ENCODE measurements at regions not wholly inside any gene's neighbourhood (a gene's known extent, or its start where the extent isn't known, plus 50 kb on each side); places are given as distances from the start of the nearest gene placed in this dataset.

DNA sequence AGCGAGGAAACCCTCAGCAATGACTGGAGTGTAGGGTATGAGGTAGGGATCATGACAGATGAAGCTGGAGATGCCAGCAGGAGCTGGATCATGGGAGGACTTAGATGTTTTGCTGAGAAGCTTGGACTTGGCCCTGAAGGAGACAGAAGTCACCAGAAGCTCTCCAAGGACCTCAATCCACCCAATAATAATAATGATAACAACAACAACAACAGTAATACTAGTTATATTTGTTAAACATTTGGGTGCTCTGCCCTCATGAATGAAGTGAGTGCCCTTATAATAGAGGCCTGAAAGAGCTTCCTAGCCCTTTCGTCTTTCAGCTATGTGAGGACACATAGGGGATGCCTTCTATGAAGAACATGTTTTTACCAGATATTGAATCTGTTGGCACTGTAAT, 163.9 kb downstream of the DDX1 start:
- TF ChIP-seq, protein P1, sequence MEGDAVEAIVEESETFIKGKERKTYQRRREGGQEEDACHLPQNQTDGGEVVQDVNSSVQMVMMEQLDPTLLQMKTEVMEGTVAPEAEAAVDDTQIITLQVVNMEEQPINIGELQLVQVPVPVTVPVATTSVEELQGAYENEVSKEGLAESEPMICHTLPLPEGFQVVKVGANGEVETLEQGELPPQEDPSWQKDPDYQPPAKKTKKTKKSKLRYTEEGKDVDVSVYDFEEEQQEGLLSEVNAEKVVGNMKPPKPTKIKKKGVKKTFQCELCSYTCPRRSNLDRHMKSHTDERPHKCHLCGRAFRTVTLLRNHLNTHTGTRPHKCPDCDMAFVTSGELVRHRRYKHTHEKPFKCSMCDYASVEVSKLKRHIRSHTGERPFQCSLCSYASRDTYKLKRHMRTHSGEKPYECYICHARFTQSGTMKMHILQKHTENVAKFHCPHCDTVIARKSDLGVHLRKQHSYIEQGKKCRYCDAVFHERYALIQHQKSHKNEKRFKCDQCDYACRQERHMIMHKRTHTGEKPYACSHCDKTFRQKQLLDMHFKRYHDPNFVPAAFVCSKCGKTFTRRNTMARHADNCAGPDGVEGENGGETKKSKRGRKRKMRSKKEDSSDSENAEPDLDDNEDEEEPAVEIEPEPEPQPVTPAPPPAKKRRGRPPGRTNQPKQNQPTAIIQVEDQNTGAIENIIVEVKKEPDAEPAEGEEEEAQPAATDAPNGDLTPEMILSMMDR (conservative IDR thresholded peaks at IDR 0.05 in 1 of 2, IDR thresholded peaks at IDR 0.05 in 1 of 2; ENCODE audit: low read depth in 1 of 2, low read length in 2 of 2), result no peak
- TF ChIP-seq EZH2 (IDR thresholded peaks at IDR 0.05; ENCODE audit: low read length, missing control alignments), result no peak
